Gastrocnemius medialis (tissue), 4 donors: ENCODE measurements at regions not wholly inside any gene's neighbourhood (a gene's known extent, or its start where the extent isn't known, plus 50 kb on each side); places are given as distances from the start of the nearest gene placed in this dataset.

Experiments
- POLR2A ChIP-seq, 2 donors: fragments of 450-650 bp; IDR thresholded peaks; one replicate each; pipeline ENCODE4 v1.6.1; 2017; ENCODE audit warnings: antibody characterized with exemption in 2 of 2, mild to moderate bottlenecking in 2 of 2, moderate library complexity in 2 of 2
- TF ChIP-seq, protein P1 (sequence below), 5 experiments: fragments of 450-650 bp in 3 of 5; fragments of 200-600 bp in 2 of 5; sonication (generic) in 2 of 5; IDR thresholded peaks in 4 of 5; conservative IDR thresholded peaks in 1 of 5; 1 replicate in 4 of 5; 2 replicates in 1 of 5; pipeline ENCODE4 v1.5.1; 2016 to 2019; ENCODE audit warnings: antibody characterized with exemption in 5 of 5, mild to moderate bottlenecking in 3 of 5, moderate library complexity in 3 of 5

GRCh38 chr5:133866903-133867245 lies 101.6 kb downstream of the C5orf15 start:
- TF ChIP-seq, protein P1, sequence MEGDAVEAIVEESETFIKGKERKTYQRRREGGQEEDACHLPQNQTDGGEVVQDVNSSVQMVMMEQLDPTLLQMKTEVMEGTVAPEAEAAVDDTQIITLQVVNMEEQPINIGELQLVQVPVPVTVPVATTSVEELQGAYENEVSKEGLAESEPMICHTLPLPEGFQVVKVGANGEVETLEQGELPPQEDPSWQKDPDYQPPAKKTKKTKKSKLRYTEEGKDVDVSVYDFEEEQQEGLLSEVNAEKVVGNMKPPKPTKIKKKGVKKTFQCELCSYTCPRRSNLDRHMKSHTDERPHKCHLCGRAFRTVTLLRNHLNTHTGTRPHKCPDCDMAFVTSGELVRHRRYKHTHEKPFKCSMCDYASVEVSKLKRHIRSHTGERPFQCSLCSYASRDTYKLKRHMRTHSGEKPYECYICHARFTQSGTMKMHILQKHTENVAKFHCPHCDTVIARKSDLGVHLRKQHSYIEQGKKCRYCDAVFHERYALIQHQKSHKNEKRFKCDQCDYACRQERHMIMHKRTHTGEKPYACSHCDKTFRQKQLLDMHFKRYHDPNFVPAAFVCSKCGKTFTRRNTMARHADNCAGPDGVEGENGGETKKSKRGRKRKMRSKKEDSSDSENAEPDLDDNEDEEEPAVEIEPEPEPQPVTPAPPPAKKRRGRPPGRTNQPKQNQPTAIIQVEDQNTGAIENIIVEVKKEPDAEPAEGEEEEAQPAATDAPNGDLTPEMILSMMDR (IDR thresholded peaks at IDR 0.05 in 4 of 5, conservative IDR thresholded peaks at IDR 0.05 in 1 of 5) = no peak
- no peak for TF ChIP-seq POLR2A (IDR thresholded peaks at IDR 0.05)
